SK-N-SH (cell line): ENCODE measurements at regions not wholly inside any gene's neighbourhood (a gene's known extent, or its start where the extent isn't known, plus 50 kb on each side); places are given as distances from the start of the nearest gene placed in this dataset.

Source experiments
- POLR2AphosphoS5 ChIP-seq: IDR thresholded peaks from 2 replicates; pipeline ENCODE4 v1.6.1; 2012; ENCODE audit warnings: low read depth, low read length
- YY1 ChIP-seq: IDR thresholded peaks from 2 replicates; pipeline ENCODE4 v1.4.0; 2012; ENCODE audit warnings: low read depth, mild to moderate bottlenecking
- TF ChIP-seq, protein P1 (sequence below): IDR thresholded peaks from 2 replicates; pipeline ENCODE4 v1.6.1; 2012; ENCODE audit warnings: mild to moderate bottlenecking, low read depth, low read length, moderate library complexity
- TF ChIP-seq, protein P2 (sequence below): fragments of 150-350 bp; IDR thresholded peaks from 2 replicates; pipeline ENCODE4 v1.6.1; 2017; ENCODE audit warnings: antibody characterized with exemption, low read length, low read depth, borderline replicate concordance
- TF ChIP-seq, protein P3 (sequence below): fragments of 200-600 bp; sonication (generic); IDR thresholded peaks from 2 replicates; pipeline ENCODE4 v1.6.1; 2017; ENCODE audit warnings: antibody characterized with exemption, mild to moderate bottlenecking, moderate library complexity

DNA sequence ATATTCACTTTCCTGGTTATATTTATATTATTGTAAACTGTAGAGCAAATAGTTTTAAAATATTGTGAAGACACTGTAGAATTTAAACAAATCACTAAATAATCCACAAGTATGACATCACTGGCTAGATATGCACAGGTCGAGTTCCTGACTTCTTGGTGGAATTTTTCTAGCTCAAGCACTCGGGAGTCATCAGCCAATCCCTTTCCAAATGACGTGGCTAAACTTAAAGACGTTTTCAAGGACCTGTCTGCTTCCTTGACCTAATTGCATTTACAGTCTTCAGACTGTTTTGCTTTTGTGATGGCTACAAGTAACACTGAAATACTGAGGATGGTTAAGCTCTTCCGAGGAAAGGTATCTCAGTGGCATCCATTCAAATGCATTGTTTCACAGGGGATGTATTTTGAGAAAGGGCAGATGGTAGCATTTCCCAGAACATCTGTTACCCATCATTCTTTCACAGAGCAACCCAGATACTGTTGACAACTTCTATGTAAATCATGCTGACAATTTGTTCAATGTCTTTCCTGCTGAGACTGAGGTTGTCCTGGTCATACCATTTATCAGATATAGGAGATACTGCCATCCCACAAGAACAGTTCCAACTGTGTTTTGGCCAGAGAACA, 262.8 kb downstream of the CDH10 start:
- TF ChIP-seq POLR2AphosphoS5 (no peak), YY1 (no peak)
- TF ChIP-seq, protein P1, sequence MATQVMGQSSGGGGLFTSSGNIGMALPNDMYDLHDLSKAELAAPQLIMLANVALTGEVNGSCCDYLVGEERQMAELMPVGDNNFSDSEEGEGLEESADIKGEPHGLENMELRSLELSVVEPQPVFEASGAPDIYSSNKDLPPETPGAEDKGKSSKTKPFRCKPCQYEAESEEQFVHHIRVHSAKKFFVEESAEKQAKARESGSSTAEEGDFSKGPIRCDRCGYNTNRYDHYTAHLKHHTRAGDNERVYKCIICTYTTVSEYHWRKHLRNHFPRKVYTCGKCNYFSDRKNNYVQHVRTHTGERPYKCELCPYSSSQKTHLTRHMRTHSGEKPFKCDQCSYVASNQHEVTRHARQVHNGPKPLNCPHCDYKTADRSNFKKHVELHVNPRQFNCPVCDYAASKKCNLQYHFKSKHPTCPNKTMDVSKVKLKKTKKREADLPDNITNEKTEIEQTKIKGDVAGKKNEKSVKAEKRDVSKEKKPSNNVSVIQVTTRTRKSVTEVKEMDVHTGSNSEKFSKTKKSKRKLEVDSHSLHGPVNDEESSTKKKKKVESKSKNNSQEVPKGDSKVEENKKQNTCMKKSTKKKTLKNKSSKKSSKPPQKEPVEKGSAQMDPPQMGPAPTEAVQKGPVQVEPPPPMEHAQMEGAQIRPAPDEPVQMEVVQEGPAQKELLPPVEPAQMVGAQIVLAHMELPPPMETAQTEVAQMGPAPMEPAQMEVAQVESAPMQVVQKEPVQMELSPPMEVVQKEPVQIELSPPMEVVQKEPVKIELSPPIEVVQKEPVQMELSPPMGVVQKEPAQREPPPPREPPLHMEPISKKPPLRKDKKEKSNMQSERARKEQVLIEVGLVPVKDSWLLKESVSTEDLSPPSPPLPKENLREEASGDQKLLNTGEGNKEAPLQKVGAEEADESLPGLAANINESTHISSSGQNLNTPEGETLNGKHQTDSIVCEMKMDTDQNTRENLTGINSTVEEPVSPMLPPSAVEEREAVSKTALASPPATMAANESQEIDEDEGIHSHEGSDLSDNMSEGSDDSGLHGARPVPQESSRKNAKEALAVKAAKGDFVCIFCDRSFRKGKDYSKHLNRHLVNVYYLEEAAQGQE: no peak
- TF ChIP-seq, protein P2, sequence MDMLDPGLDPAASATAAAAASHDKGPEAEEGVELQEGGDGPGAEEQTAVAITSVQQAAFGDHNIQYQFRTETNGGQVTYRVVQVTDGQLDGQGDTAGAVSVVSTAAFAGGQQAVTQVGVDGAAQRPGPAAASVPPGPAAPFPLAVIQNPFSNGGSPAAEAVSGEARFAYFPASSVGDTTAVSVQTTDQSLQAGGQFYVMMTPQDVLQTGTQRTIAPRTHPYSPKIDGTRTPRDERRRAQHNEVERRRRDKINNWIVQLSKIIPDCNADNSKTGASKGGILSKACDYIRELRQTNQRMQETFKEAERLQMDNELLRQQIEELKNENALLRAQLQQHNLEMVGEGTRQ: no peak
- TF ChIP-seq, protein P3, sequence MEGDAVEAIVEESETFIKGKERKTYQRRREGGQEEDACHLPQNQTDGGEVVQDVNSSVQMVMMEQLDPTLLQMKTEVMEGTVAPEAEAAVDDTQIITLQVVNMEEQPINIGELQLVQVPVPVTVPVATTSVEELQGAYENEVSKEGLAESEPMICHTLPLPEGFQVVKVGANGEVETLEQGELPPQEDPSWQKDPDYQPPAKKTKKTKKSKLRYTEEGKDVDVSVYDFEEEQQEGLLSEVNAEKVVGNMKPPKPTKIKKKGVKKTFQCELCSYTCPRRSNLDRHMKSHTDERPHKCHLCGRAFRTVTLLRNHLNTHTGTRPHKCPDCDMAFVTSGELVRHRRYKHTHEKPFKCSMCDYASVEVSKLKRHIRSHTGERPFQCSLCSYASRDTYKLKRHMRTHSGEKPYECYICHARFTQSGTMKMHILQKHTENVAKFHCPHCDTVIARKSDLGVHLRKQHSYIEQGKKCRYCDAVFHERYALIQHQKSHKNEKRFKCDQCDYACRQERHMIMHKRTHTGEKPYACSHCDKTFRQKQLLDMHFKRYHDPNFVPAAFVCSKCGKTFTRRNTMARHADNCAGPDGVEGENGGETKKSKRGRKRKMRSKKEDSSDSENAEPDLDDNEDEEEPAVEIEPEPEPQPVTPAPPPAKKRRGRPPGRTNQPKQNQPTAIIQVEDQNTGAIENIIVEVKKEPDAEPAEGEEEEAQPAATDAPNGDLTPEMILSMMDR: no peak
